Endothelial cell (in vitro differentiated cells): ENCODE measurements at regions not wholly inside any gene's neighbourhood (a gene's known extent, or its start where the extent isn't known, plus 50 kb on each side); places are given as distances from the start of the nearest gene placed in this dataset.

ENCODE experiments used
- DNase-seq: peaks from one replicate; pipeline ENCODE4 v3.0.0; 2021; ENCODE audit warnings: low spot score
- H3K27ac Mint-ChIP-seq: one replicate; pipeline ENCODE4 v1.8.0; 2021; ENCODE audit warnings: mixed read lengths, inconsistent platforms; ENCODE audit not compliant: unreplicated experiment
- H3K27me3 Mint-ChIP-seq: one replicate; pipeline ENCODE4 v1.8.0; 2021; ENCODE audit warnings: mild to moderate bottlenecking, moderate library complexity, mixed read lengths, inconsistent platforms; ENCODE audit not compliant: unreplicated experiment
- H3K36me3 Mint-ChIP-seq: one replicate; pipeline ENCODE4 v1.8.0; 2021; ENCODE audit warnings: mild to moderate bottlenecking, low read depth, mixed read lengths, inconsistent platforms; ENCODE audit not compliant: unreplicated experiment
- H3K4me1 Mint-ChIP-seq: one replicate; pipeline ENCODE4 v1.8.0; 2021; ENCODE audit warnings: mild to moderate bottlenecking, mixed read lengths, inconsistent platforms; ENCODE audit not compliant: unreplicated experiment
- H3K4me3 Mint-ChIP-seq: one replicate; pipeline ENCODE4 v1.8.0; 2021; ENCODE audit warnings: mild to moderate bottlenecking, mixed read lengths, inconsistent platforms; ENCODE audit not compliant: unreplicated experiment
- H3K9me3 Mint-ChIP-seq: one replicate; pipeline ENCODE4 v1.8.0; 2021; ENCODE audit warnings: mixed read lengths, inconsistent platforms; ENCODE audit not compliant: unreplicated experiment
- CTCF ChIP-seq: fragments of 200-600 bp; sonication (generic); IDR thresholded peaks from one replicate; pipeline ENCODE4 v1.5.0; 2021; ENCODE audit warnings: antibody characterized with exemption; ENCODE audit not compliant: unreplicated experiment

- Mint-ChIP-seq H3K4me1 (no peaks in the 10 kb centered on the region), H3K27ac (no peak overlapping the region), H3K27me3 (no peaks in the 10 kb centered on the region), H3K9me3 (no peaks in the 10 kb centered on the region), H3K4me3 (no peak overlapping the region), H3K36me3 (no peaks in the 10 kb centered on the region)
- no peak for DNase-seq
- no peak for TF ChIP-seq CTCF
Observed at GRCh38 chr14:26846388-26846787, 248.6 kb upstream of the NOVA1 start.

GRCh38 chr14:26849514-26849913, 251.7 kb upstream of the NOVA1 start:
- Mint-ChIP-seq H3K4me3 (no peak overlapping the region), H3K36me3 (no peaks in the 10 kb centered on the region), H3K27ac (no peak overlapping the region), H3K4me1 (no peaks in the 10 kb centered on the region), H3K9me3 (no peaks in the 10 kb centered on the region), H3K27me3 (no peaks in the 10 kb centered on the region)
- TF ChIP-seq CTCF: no peak
- no peak for DNase-seq

GRCh38 chr14:26851793-26852192, 254.0 kb upstream of the NOVA1 start:
- Mint-ChIP-seq H3K9me3 (no peaks in the 10 kb centered on the region), H3K27ac (no peak overlapping the region), H3K36me3 (no peaks in the 10 kb centered on the region), H3K4me1 (no peaks in the 10 kb centered on the region), H3K27me3 (no peaks in the 10 kb centered on the region), H3K4me3 (no peak overlapping the region)
- TF ChIP-seq CTCF: no peak
- no peak for DNase-seq

GRCh38 chr14:26855077-26855753, 257.4 kb upstream of the NOVA1 start:
- Mint-ChIP-seq H3K27ac (no peak overlapping the region), H3K4me1 (no peaks in the 10 kb centered on the region), H3K36me3 (no peaks in the 10 kb centered on the region), H3K27me3 (no peaks in the 10 kb centered on the region), H3K4me3 (no peak overlapping the region), H3K9me3 (no peaks in the 10 kb centered on the region)
- no peak for TF ChIP-seq CTCF
- DNase-seq: no peak

GRCh38 chr14:26856876-26857518, 259.2 kb upstream of the NOVA1 start:
- TF ChIP-seq CTCF: no peak
- DNase-seq: no peak
- no peaks in the 10 kb centered on the region for H3K9me3 Mint-ChIP-seq
- no peaks in the 10 kb centered on the region for H3K4me1 Mint-ChIP-seq
- H3K4me3 Mint-ChIP-seq: no peak overlapping the region
- no peaks in the 10 kb centered on the region for H3K36me3 Mint-ChIP-seq
- no peaks in the 10 kb centered on the region for H3K27me3 Mint-ChIP-seq
- no peak overlapping the region for H3K27ac Mint-ChIP-seq
